HG03039 (cell line): ENCODE measurements at regions not wholly inside any gene's neighbourhood (a gene's known extent, or its start where the extent isn't known, plus 50 kb on each side); places are given as distances from the start of the nearest gene placed in this dataset.

Experiments
- ATAC-seq: cut with Tn5 transposase; IDR thresholded peaks from one replicate; pipeline ENCODE4 v1.9.1; 2021; ENCODE audit warnings: mild to moderate bottlenecking, moderate library complexity; ENCODE audit not compliant: unreplicated experiment

GRCh38 chr1:214977700-214978374, 104.7 kb upstream of the KCNK2 start:
- ATAC-seq = no peak

DNA sequence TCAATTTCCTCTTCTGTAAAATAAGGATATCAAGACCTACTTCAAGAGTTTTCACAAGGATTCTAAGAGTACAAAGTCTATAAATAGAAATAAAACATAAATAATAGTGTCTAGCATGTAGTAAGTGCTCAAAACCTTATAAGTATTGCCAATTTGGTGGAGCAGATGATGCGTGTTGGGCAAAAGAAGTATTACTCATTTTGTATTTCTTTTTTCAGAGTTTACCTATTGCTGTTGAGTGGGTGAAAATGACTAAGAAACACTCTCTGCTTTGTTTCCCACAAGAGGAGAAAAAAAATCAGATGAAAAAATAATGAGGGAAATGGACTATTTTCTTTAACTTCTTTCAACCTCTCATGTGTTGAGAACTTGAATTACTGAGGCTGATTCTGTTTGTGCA, 103.3 kb upstream of the KCNK2 start:
- no peak for ATAC-seq

DNA sequence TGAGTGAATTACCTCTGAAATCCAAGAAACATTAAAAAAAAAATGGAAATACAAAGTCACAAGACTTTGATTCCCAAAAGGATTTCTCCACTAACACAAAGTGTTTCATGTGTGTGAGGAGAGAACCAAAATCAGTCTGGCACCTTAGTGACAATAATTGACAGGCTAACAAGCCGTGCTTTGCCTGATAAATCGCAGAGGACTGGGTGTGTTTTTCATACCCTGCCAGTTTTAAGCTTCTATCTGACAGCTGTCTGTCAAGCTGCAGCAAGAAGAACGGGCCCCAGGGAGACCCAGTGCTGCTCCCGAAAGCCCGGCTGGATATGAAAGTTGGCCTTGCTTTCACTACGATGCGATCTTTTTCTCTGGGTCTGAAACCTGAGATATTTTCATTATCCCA, 101.6 kb upstream of the KCNK2 start:
- no peak for ATAC-seq

DNA sequence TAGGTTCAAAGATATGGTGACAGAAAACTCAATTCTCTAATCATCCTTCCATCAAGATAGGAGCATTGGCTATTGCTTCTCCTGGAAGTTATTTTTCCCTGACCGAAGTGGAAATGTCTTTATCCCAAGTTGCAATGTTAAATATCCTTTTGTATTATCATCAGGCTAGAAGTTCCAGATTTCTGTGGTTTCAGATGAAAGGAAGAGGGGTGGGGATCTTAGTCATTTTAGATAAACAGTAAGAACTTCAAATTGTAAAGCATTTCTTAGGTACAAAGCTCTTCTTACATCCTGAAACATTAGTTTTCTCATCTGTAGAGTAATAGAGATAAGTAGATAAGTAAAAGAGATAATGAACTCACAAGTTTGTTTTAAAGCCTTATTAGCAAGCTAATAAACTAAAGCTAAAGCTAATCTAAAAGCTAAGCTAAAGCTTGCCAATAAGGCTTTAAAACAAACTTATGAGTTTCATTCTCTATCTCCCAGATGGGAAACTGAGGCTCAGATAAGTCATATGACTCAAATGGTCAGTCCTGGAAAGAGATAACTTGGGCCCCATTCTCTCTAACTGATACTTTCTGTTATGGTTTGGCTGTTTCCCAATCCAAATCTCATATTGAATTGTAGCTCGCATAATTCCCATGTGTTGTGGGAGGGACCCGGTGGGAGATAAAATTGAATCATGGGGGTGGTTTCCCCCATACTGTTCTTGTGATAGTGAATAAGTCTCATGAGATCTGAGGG, 99.2 kb upstream of the KCNK2 start:
- ATAC-seq = no peak

DNA sequence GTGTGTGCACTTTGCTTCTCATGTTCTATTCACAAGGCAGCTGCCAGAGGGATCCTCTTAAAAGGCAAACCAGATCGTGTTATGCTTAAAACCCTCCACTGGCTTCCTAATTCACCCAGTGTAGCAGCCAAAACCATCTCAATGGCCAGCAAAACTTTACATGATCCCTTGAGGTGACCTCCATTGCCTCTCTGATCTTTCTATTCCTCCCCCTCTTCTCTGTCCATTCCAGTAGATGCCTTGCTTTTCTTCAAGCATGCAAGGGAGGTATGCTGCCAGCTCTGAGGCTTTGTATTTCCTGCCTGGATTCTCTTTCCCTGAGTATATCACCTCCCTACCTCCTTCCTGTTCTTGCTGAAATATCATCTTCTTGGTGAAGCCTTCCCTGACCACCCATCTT, 93.2 kb upstream of the KCNK2 start:
- no peak for ATAC-seq

- no peak for ATAC-seq
These were observed 91.9 kb upstream of the KCNK2 start for GRCh38 chr1:214990619-214991018.

GRCh38 chr1:214991691-214992315, 90.7 kb upstream of the KCNK2 start:
- no peak for ATAC-seq

GRCh38 chr1:214993419-214993818, 89.1 kb upstream of the KCNK2 start:
- ATAC-seq = no peak

GRCh38 chr1:214997685-214998084, 84.9 kb upstream of the KCNK2 start:
- no peak for ATAC-seq

DNA sequence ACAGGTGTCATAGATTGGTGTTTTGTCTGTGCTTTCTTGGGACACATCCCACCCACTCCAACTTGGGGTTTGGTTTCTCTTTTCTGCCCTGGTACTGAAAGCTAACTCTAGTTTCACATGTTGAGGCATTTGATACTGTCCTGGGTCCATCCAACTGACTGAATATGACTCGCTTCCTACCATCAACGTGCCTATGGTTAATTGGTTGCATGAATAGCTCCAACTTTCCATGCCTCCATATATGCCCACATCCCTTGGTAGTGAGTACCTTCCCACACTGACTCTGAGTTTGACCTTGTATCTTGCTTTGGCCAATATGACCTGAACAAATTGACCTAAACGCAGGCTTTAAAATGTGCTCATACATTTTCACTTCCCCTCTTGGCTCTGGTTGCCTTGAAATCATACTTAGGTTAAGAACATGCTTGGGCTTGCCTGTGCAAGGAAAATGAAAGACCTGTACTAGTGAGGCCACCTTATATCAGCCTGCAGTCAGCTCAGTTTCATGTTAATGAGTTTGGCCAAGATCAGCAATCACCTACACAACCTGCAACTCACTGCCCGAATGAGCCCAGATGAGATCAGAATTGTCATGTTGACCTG, 81.0 kb upstream of the KCNK2 start:
- peak; percentile 90 for ATAC-seq

DNA sequence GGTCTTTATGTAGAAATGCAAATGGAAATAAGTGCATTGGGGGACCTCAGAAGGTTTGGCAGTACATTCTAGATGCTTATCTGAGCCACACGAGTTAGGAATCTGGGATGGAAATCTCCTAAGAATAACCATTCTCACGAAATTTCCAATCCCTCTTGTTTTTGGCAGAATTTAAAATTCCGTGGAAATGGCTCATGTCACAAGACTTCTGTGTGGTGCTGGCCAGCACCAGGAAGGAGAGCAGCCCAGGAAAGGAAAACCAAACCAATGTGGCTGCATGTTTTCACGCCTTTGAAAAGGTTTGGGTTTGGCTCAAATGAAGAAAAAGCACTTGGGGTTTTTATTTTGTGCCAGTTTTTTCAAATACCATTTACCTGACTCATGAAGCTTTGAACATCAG, 80.1 kb upstream of the KCNK2 start:
- ATAC-seq = no peak

DNA sequence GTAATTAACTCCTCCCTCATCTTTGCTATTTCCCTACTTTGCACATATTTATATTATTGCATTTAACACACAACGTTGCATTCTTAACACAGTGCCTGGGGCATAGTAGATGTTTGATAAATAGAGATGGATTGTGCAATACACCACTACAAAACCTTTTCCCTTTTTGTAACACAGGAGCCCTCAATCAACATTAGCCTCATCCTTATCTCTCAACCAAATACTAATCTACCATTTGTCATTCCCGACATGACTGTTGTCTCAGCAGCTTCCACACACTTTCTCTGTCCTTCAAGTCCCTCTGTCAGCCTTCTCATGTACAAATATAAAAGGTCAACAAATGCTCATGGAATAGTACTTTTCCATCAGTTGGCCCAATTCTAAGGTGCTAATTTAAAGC, 78.9 kb upstream of the KCNK2 start:
- ATAC-seq = no peak

DNA sequence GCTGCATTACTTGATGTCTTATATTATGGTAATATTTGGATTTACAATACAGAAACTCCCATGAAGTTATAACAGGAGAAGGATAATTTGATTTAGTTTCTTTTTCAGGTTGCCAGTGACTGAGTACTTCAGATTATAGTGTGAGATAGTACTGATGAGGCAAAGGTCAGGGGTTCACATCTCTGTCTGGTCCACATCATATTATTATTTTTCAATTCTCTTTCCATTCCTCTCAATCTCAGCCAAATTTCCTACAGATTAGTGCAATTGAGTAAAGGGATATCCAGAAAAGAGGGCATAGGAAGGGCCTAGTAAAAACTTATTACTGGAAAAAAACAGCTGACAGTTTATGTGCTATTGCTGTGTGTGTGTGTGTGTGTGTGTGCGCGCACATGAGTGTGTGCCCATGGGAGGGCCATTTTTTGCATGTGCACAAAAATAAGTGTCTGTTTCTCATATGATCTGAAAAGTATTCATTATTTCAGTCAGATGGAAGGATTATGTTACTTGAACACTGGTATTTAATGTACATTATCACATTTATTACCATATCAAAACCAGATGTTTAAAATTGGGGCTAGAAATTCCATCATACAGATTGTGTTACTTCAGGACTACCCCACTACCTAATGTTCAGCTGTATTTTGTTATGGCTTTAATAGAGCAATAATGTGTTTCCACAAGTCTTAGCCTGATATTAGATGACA, 78.3 kb upstream of the KCNK2 start:
- no peak for ATAC-seq

DNA sequence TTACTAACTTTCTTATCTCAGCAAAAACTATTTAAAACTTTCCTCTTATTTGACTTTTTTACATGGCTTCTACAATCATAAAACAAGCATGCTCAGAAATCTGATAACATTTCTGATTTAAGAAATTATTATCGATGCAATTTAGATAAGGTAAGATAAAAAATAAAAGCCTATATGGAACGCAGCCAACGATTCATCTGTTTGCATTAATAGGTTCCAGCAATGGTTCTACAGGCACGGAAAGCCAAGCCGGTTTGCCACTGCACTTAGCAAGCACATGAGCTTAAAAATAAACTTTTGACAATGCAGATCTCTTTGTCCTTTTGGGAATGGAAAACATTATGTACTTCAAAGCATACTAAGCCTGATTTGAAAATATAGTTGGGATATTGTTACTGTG, 77.5 kb upstream of the KCNK2 start:
- ATAC-seq = no peak

GRCh38 chr1:215005656-215006345, 76.7 kb upstream of the KCNK2 start:
- no peak for ATAC-seq

DNA sequence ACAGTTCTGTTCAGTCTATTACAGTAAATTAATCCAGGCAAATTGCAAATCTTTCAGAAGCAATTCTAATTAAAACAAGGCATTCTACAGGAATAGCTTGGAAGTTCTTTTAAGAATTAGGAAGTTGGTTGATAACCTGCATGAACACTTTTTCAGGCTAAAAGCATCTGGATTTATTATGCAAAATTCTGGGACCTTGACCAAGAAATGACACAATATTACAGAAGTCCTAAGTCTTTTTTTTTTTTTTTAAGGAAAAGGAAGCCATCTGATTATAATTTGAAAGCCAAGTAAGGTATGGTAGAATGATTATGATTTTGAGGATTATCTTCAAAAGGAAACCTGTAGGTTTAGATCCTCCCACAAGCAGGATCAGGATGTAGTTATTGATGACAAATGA, 74.7 kb upstream of the KCNK2 start:
- ATAC-seq = no peak

- no peak for ATAC-seq
These were observed 64.0 kb upstream of the KCNK2 start for GRCh38 chr1:215018555-215018954.

DNA sequence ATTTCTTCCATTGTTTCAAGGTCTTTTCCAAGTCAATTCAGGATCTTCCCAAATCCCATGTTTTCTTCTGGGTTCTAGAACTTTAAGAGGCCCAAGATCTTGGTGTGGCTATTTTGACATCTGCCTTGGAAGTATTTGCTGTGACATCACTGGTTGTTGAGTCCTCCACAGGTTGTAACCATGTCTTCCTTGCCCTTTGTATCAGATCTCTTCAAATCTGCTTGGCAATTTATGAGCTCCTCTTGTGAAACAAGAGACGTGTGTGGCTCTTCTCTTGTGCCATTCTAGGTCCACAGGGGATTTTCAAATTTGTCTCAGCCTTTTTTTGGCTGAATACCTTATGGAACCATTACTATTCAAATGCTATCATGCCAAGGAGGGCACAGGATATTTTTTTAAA, 60.3 kb upstream of the KCNK2 start:
- ATAC-seq = no peak

DNA sequence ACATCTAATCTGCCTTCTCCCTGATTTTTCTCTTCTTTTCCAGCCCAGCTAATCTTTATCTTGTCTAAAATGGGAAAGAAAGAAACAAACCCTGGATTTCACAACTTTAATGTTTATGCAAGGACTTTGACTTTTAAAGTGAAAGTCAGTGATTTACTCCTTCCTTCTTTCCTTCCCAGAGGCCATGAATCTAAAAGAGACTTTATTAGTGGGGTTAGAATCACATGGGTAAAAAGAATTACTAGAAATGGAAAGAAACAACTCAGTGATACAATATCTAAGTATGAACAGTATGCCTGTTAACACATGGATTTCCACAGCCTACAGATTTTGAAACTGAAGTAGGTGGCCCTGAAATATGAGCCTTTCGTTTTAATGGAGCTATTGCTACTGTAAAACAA, 59.8 kb upstream of the KCNK2 start:
- no peak for ATAC-seq

- ATAC-seq = no peak
These were observed 59.2 kb upstream of the KCNK2 start for GRCh38 chr1:215023155-215023832.
